Epidermal melanocyte (primary cell): ENCODE measurements at regions not wholly inside any gene's neighbourhood (a gene's known extent, or its start where the extent isn't known, plus 50 kb on each side); places are given as distances from the start of the nearest gene placed in this dataset.

Experiments
- DNase-seq: peaks from one replicate; pipeline ENCODE4 v3.0.0; 2011; ENCODE audit warnings: low spot score; ENCODE audit not compliant: insufficient read length

DNA sequence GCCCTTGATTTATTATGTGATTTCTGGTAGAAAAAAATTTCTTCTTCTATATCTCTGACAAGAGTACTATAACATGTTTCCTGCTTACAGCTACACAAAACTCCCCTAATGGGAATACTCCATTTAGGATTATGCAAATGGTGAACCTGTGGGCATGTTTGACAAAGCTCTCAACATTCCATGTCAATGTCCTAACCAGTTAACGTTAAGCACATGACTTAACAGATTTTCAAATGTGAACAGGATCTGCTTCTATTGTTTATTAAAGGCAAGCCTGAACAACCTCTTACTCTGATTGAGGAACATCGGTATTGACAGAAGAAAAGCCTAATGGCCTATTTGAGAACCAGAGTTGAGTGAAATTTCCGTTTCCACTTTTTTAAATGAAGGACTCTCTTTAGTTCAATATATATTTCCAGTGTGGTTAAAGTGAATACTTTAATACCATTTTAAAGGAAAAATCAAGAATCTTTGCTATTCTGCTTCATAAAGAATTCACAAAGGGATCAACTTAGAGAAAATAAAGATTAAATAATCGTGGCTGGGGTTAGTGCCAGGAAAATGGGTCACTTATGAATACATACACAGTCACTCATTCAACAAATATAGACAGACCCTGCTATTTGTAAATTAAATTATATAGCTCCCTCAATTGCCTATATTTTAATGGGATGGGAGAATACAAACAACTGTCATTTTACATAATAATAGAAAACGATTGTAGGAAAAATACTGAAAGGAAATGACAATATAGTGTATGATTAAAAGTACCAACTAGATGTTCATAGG lies 300.3 kb upstream of the CBLB start:
- DNase-seq, result no peak

- no peak for DNase-seq
Measured at GRCh38 chr3:106170636-106171035, 301.8 kb upstream of the CBLB start.

- no peak for DNase-seq
Measured at GRCh38 chr3:106172101-106172500, 303.3 kb upstream of the CBLB start.

GRCh38 chr3:106172780-106173179 lies 304.0 kb upstream of the CBLB start:
- DNase-seq, result no peak

DNA sequence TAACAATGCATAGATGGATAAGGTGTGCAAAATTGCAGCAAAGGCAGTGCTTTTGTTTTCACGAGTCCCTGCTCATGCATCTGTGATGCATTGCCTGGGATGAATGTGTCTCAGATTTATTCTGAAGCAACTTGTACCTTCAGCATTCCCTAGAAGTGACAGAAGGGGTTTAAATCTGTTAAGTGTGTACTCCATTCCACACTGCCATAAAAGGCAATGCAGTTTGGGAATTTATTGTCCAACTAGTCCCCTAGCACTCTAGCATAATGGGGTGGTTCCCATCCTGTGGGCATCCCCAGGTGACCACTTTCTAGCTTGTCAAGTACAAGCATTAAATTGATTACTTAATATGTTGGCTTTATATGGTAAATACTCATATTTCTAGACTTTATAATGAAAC lies 306.5 kb upstream of the CBLB start:
- no peak for DNase-seq

- no peak for DNase-seq
Measured at GRCh38 chr3:106176734-106177133, 307.9 kb upstream of the CBLB start.

DNA sequence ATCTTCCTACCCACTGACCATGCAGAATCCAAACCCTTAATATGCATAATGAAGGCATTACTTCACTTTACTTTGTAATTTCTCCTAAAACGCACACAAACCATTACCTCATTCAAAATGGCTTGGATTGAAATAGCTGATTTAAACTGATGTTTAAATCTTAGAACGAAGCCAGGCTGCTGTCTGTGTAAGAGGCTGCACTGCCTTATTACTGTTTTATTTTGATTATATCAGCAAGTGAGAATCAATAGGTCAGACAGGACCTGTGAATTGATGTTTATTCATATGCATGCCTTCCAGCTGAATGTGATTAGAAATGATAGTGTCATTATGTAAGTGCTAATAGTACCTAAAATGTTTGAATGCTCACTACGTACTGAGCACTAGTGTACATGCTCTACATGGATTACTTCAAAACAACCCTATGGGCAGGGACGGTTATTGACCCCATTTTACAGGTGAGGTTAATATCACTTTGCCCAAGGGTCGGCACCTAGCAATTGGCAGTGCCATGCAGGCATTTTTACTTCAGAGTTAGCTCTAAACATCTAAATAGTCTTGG lies 314.2 kb upstream of the CBLB start:
- DNase-seq, result no peak

GRCh38 chr3:106183762-106184391 lies 315.1 kb upstream of the CBLB start:
- DNase-seq, result no peak

- DNase-seq, result no peak
Measured at GRCh38 chr3:106184540-106185457, 316.0 kb upstream of the CBLB start.

DNA sequence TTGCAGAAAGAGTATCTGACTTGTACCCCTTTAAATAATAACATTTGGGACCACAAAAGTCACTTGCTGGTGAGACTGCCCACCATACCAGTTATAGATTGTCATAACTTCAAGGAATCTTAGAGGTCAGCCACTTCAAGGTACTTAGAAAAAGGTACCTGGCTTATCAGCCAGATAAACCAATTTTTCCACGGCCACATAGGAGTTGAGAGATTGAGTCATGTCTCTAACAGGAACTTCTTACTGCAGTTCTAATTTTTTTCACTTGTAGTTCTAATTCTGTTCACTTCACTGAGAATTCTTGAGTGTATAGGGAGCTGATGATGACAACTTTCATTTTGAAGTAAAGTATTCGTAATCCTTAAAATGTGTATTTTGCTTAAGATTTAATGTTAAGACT lies 317.1 kb upstream of the CBLB start:
- no peak for DNase-seq

- DNase-seq, result no peak
Measured at GRCh38 chr3:106190296-106190695, 321.5 kb upstream of the CBLB start.

GRCh38 chr3:106191211-106191610 lies 322.4 kb upstream of the CBLB start:
- no peak for DNase-seq

GRCh38 chr3:106191913-106192312 lies 323.1 kb upstream of the CBLB start:
- no peak for DNase-seq

DNA sequence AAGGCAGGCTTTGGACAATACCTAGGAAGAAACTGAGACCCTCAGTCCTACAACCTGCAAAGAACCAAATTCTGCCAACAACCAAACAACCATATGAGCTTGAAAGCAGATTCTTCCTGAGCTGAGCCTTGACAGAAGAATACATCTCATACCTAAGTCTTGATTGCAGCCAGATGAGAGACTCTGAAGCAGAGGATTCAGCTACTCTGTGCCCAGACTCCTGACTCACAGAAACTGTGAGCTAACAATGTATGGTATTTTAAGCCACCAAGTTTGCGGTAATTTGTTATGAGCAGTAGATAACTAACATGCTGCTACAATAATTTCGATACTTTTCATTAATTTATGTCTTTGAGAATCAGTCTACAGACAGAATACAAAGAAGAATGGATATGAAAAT lies 325.1 kb upstream of the CBLB start:
- no peak for DNase-seq

- DNase-seq, result no peak
Measured at GRCh38 chr3:106194726-106195125, 325.9 kb upstream of the CBLB start.

DNA sequence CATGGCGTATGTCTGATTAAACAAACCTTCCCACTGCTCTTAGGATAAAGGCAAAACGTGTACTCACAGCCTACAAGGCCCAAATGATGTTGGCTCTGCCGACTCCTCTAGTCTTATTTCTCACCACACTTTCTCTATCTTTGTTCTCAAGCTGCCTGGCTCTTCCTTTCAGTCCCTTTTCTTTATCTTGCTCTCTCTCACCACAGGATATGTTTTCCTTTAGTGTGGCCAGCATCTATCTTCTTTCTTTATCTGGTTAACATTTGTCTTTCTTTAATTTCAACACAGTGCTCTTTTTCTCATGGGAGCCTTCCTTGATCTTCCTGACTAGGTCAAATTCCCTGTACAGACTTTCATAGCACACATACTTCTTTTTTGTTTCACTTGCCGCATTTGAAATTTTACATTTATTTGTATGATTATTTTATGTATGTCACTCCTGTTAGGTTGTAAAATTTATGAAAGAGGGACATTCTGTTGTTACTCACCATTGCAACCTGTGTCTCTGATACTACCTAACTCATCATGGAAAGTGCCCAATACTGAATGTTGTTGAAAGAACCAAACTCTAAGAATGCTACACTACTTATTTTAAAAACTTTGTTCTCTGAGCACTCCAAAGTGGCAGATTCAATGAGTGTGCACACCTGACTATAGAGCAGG lies 328.9 kb upstream of the CBLB start:
- no peak for DNase-seq

- no peak for DNase-seq
Measured at GRCh38 chr3:106204160-106204868, 335.5 kb upstream of the CBLB start.

GRCh38 chr3:106206146-106206545 lies 337.3 kb upstream of the CBLB start:
- no peak for DNase-seq

DNA sequence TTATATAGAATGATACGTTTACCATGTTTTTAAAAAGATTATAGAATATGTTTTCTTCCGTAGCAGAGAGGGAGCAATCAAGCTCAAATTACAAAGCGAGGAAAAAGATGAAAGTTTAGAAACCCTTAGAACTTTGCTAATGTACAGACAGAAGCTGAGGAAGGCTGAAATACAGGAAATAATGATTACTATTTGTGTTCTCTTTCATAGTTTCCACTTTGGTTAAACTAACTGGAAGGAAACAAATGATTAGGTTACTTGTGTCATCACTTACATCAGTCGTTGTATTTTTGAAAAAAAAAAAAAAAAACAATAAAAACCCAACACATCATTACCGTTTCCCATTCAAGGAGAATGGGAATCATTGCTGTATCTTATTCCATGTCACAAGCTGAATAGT lies 337.8 kb upstream of the CBLB start:
- no peak for DNase-seq

DNA sequence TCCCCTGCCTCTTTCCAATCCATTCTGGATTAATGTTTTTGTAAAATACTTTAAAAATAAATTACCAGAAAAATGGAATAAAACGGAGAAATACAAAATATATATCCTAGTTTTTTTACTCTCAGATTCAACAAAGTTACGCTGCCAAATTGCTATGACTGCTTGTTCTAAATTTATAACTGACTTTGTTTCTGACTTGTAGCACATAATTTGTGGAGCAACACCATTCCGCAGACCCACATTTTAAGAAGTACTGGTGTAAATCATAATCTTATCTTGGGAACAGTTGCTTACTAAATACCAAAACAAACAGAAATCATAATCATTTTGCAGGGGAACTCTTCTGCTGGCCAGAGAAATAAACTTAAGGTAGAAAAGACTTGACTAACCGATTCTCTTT lies 339.4 kb upstream of the CBLB start:
- DNase-seq, result no peak

DNA sequence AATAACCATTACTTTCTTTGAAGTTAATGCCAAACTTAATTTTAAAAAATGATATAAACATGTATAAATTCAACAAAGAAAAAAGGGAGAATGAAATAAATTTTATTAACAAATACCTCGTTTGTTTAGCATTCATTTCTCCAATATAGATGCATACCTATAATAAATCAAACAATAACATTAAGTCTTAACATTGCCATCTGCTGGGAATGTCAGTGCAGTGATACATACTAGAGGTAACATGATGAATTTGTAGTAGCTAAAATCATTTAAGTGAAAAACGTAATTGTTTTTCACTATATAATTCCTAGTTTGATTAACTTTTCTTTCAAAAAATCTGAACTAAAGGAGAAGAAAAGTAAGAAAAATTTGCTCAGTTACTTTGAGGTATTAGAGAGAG lies 340.2 kb upstream of the CBLB start:
- no peak for DNase-seq
